Upper lobe of left lung (tissue), 4 donors: ENCODE measurements at regions not wholly inside any gene's neighbourhood (a gene's known extent, or its start where the extent isn't known, plus 50 kb on each side); places are given as distances from the start of the nearest gene placed in this dataset.

Experiments
- CTCF ChIP-seq, 6 experiments: fragments of 450-650 bp in 4 of 6; fragments of 200-600 bp in 2 of 6; sonication (generic) in 2 of 6; IDR thresholded peaks; one replicate each; pipeline ENCODE4 v1.5.1; 2016 to 2019; ENCODE audit warnings: antibody characterized with exemption in 6 of 6
- POLR2AphosphoS5 ChIP-seq, 2 donors: sonication (generic); formaldehyde crosslinking; IDR thresholded peaks; one replicate each; pipeline ENCODE4 v1.5.1; 2017; ENCODE audit warnings: antibody characterized with exemption in 2 of 2

GRCh38 chrY:7377091-7377490 lies 465.5 kb upstream of the AMELY start:
- TF ChIP-seq CTCF (IDR thresholded peaks at IDR 0.05), result no peak
- no peak for TF ChIP-seq POLR2AphosphoS5 (IDR thresholded peaks at IDR 0.05)
